NB4 (cell line): ENCODE measurements at regions not wholly inside any gene's neighbourhood (a gene's known extent, or its start where the extent isn't known, plus 50 kb on each side); places are given as distances from the start of the nearest gene placed in this dataset.

Experiments
- POLR2A ChIP-seq: IDR thresholded peaks from 2 replicates; pipeline ENCODE4 v1.6.1; 2011; ENCODE audit warnings: mild to moderate bottlenecking; ENCODE audit not compliant: insufficient read length; ENCODE audit errors: extremely low read depth
- TF ChIP-seq, protein P1 (sequence below): IDR thresholded peaks from one replicate; pipeline ENCODE4 v1.5.1; 2012; ENCODE audit warnings: low read depth, low read length

DNA sequence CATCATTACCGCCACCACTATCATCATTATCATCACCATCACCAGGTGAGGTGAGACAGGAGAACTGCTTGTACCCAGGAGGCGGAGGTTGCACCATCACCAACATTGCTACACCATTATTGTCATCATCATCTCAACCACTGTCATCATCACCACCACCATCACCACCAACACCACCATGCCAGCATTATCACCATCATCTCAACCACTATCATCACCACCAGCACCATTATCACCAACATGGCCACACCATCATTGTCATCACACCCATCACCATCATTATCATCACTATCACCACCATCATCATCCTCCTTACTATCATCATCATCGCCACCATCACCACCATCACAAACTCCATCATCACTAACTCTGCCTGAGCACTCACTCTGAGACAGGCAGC, 661.8 kb upstream of the DEFB115 start:
- TF ChIP-seq, protein P1, sequence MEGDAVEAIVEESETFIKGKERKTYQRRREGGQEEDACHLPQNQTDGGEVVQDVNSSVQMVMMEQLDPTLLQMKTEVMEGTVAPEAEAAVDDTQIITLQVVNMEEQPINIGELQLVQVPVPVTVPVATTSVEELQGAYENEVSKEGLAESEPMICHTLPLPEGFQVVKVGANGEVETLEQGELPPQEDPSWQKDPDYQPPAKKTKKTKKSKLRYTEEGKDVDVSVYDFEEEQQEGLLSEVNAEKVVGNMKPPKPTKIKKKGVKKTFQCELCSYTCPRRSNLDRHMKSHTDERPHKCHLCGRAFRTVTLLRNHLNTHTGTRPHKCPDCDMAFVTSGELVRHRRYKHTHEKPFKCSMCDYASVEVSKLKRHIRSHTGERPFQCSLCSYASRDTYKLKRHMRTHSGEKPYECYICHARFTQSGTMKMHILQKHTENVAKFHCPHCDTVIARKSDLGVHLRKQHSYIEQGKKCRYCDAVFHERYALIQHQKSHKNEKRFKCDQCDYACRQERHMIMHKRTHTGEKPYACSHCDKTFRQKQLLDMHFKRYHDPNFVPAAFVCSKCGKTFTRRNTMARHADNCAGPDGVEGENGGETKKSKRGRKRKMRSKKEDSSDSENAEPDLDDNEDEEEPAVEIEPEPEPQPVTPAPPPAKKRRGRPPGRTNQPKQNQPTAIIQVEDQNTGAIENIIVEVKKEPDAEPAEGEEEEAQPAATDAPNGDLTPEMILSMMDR, result no peak
- TF ChIP-seq POLR2A, result no peak
